ENCODE measurements at regions not wholly inside any gene's neighbourhood (a gene's known extent, or its start where the extent isn't known, plus 50 kb on each side); places are given as distances from the start of the nearest gene placed in this dataset.

DNA sequence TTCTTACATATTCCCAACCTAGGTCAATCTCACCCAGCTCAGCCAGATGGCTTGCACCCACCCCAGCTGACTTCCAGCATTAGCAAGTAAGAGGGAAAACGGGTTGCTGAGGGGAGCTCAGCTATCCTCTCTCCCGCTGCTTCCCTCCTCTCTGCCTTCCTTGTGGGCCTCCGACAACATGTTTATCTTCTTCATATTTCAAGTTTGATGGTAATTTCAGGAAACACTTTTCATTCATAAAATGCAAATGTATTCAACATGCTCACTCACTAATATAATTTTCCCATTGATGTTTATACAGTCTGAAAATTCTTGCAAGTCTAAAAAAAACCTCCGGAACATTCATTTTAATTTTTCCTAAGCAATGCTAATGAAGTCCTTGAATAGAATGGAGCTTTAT lies 372.5 kb upstream of the B3GAT1 start:
- intact Hi-C loops (cut with DNase I): no loop called here
- WGBS, 4 donors: 79 to 93% (median 87%) methylated on average over 4 of the region's 4 CpGs

GRCh38 chr11:134784046-134784445 lies 372.0 kb upstream of the B3GAT1 start:
- Histone ChIP-seq H3K9me3 (no peaks in the 10 kb centered on the region), H3K36me3 (no peaks in the 10 kb centered on the region), H3K27me3 (peaks cover 0 to 36% (median 0%) of the 10 kb centered on the region in 9 donors), H3K4me3 (no peak overlapping the region), H3K27ac (no peak overlapping the region), H3K4me1 (no peaks in the 10 kb centered on the region)
- DNase-seq (no peak), ATAC-seq (no peak)
- TF ChIP-seq CTCF (IDR thresholded peaks at IDR 0.05) (no peak), POLR2A (IDR thresholded peaks at IDR 0.05) (no peak)
- WGBS, 4 donors: 60 to 72% (median 65%) methylated on average over 2 of the region's 2 CpGs
- intact Hi-C loops (cut with DNase I): no loop called here

More for the DNA sequence above, 372.5 kb upstream of the B3GAT1 start:
- DNase-seq (no peak), ATAC-seq (no peak)
- no peaks in the 10 kb centered on the region for H3K4me1 ChIP-seq
- H3K27ac ChIP-seq: no peak overlapping the region
- no peaks in the 10 kb centered on the region for H3K36me3 ChIP-seq
- TF ChIP-seq POLR2A (IDR thresholded peaks at IDR 0.05): no peak
- no peak for TF ChIP-seq CTCF (IDR thresholded peaks at IDR 0.05)
- no peaks in the 10 kb centered on the region for H3K9me3 ChIP-seq
- no peak overlapping the region for H3K4me3 ChIP-seq
- H3K27me3 ChIP-seq: peaks cover 0 to 39% (median 0%) of the 10 kb centered on the region in 9 donors

DNA sequence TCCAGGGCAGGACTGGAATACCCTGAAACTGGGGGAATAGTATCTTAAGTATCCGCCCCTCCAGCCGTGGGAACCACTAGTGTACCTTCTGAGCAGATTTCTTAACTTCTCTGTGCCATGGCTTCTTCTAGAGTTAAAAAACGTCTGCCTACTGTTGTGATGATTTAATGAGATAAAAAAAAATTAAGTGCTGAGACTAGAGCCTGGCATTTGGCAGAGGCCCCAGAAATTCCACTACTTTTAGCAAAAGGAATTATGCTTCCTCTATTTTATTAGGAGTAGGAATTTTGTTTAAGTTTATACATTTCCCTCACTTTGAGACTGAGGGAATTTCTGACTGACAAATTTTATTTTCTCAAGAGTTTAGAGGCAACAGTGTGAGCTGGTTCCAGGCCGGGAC lies 371.2 kb upstream of the B3GAT1 start:
- Histone ChIP-seq H3K4me1 (no peaks in the 10 kb centered on the region), H3K4me3 (no peak overlapping the region), H3K27me3 (peaks cover 0 to 35% (median 0%) of the 10 kb centered on the region in 9 donors), H3K9me3 (no peaks in the 10 kb centered on the region), H3K27ac (no peak overlapping the region), H3K36me3 (no peaks in the 10 kb centered on the region)
- WGBS, 4 donors: 57 to 66% (median 60%) methylated on average over 4 of the region's 4 CpGs
- no peak for DNase-seq
- ATAC-seq: no peak
- intact Hi-C loops (cut with DNase I): no loop called here
- TF ChIP-seq POLR2A (IDR thresholded peaks at IDR 0.05) (no peak), CTCF (IDR thresholded peaks at IDR 0.05) (no peak)

DNA sequence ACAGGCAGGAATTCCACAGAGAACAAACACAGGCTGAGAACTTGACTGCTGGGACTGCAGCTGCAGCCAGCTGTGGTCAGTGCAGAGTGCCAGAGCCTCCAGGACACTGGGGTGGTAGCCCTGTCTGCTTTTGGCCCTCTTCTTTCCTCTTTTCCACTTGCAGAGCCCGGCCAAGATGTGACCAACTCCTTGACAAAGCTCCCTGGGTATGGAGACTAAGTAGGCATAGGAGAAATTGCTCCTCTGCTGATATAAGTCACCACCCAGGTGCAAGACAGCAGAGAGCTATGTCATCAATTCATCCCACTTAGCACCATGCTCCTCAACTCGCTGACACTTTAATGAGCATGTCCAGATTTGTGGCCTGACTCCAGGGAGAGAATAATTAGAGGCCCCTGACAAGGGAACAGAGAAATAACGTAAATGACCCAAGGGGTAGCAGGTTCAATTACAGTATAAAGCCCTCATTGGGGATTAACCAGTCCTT lies 369.4 kb upstream of the B3GAT1 start:
- 37 to 53% (median 48%) methylated on average over 3 of the region's 3 CpGs for WGBS, 4 donors

More for the DNA sequence above, 369.4 kb upstream of the B3GAT1 start:
- no peak for TF ChIP-seq CTCF (IDR thresholded peaks at IDR 0.05)
- TF ChIP-seq POLR2A (IDR thresholded peaks at IDR 0.05): no peak
- H3K4me3 ChIP-seq: no peak overlapping the region
- DNase-seq (no peak), ATAC-seq (peak in 2 of 4 donors; percentile 44 to 71)
- no peaks in the 10 kb centered on the region for H3K36me3 ChIP-seq
- H3K27ac ChIP-seq: no peak overlapping the region
- H3K9me3 ChIP-seq: no peaks in the 10 kb centered on the region
- intact Hi-C loops (cut with DNase I): no loop called here
- H3K4me1 ChIP-seq: no peaks in the 10 kb centered on the region
- peaks cover 0 to 25% (median 0%) of the 10 kb centered on the region in 9 donors for H3K27me3 ChIP-seq

All from heart left ventricle (tissue), 16 donors.